ENCODE measurements at regions not wholly inside any gene's neighbourhood (a gene's known extent, or its start where the extent isn't known, plus 50 kb on each side); places are given as distances from the start of the nearest gene placed in this dataset.
A peak's percentile ranks its signal among the peaks of the same experiment; 100 is the strongest.

DNA sequence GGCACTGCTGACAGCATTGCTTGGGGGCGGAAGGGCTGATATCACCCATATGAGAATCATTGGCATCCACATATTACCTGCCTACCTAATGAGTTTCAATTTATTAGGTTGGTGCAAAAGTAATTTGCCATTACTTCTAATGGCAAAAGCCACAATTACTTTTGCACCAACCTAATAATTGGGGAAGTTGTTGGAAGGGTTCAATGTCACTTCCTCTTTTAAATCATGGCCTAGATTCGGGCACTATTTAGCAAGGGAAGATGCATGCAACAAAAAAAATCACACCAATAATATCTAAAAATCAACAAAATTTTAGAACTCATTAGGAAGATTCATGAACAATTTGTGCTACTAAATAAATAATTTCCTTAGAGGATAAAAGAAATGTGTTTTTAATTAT, 56.0 kb upstream of the AGTR1 start:
- DNase-seq (ENCODE audit: low read depth): no peak

DNA sequence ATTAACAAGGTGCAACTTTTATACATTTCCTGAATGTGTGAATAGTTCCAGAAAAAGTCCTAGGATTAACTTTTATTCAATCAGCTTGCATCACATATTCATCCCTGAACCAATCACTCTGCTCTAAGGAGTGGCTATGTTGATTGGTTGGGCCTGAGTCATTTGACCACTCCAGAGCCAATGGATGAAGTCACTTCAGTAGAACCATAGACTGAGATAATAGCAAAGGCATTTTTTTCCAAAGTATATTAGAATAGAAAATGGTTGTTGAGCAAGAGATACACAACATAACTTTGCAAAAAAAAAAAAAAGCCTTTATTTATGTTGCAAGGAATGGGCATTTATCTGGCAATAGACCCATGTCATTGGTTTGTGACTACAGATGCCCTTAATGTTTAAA, 55.5 kb upstream of the AGTR1 start:
- no peak for DNase-seq (ENCODE audit: low read depth)

DNA sequence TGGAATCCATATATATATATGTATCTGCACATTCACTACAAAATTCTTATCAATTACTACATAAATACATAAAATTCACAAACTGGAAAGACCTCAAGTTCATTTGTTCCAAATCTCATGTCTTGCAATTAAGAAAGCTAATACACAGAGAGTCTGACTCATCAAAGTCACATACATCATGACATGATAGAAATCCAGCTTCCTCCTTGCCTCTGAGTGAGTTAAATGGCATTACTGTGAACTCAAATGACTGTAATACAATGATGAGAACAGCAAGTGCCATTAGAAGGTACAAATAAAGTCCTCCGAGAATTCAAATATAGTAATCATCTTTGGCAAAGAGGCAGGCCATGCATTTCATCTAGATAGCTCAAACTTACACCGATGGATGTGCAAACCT, 55.1 kb upstream of the AGTR1 start:
- peak; percentile 61 for DNase-seq (ENCODE audit: low read depth)

DNA sequence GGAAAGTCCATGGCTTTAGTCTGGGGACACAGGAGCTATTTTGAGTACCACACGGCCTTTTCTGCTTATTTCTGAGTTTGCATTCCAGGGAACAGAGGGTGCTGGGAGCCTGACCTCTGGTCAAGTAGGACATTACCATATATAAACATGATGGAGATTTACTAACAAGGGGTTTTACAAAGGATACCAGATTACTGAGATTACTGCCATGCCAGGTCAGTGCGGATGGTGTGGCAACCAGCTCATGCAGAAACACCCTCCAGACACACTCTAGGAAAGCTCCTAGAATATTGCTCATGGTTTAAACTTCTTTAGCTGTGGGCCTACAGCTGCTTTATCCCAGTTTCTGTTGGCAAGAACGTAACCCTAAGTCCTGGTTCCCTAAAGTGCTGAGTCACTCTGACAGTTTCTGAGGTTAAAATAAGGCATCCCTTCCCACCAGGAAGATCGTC, 54.3 kb upstream of the AGTR1 start:
- peak; percentile 83 for DNase-seq (ENCODE audit: low read depth)

DNA sequence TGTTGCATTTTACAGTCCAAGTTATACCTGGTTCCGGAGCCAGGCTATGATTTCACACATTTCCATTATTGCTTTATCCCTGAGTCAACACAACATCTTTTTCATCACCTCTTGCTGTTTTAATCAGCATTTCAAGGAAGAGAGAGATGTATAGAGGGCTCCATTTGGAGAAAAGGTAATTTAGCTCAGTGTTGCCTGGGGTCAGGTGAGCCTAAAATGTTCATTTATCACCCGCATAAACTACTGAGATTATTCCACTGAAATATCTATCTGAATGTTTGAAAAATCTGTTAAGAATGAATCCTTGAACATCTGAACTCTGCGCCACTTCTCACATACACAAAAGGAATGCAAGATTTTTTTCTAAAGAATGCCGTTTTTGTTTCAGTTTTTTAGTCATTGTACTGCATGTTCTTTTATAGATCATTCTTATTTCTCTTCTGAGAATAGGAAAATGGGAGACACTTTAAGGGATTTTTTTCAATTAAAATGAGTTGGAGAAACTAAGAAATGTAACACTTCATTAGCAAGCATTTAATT, 51.5 kb upstream of the AGTR1 start:
- no peak for DNase-seq (ENCODE audit: low read depth)
